Stromal cell of bone marrow (primary cell): ENCODE measurements at regions not wholly inside any gene's neighbourhood (a gene's known extent, or its start where the extent isn't known, plus 50 kb on each side); places are given as distances from the start of the nearest gene placed in this dataset.

Source experiments
- DNase-seq: peaks from one replicate; pipeline ENCODE4 v3.0.0-alpha.2; 2012; ENCODE audit warnings: low read depth

GRCh38 chr10:109200646-109201045, 722.7 kb downstream of the XPNPEP1 start:
- DNase-seq: no peak

- no peak for DNase-seq
Measured at GRCh38 chr10:109191823-109192222, 731.5 kb downstream of the XPNPEP1 start.

- no peak for DNase-seq
Measured at GRCh38 chr10:109191341-109191740, 732.0 kb downstream of the XPNPEP1 start.

GRCh38 chr10:109187677-109188076, 735.6 kb downstream of the XPNPEP1 start:
- no peak for DNase-seq

GRCh38 chr10:109183366-109183765, 739.9 kb downstream of the XPNPEP1 start:
- no peak for DNase-seq

GRCh38 chr10:109178591-109178990, 744.7 kb downstream of the XPNPEP1 start:
- DNase-seq: no peak

DNA sequence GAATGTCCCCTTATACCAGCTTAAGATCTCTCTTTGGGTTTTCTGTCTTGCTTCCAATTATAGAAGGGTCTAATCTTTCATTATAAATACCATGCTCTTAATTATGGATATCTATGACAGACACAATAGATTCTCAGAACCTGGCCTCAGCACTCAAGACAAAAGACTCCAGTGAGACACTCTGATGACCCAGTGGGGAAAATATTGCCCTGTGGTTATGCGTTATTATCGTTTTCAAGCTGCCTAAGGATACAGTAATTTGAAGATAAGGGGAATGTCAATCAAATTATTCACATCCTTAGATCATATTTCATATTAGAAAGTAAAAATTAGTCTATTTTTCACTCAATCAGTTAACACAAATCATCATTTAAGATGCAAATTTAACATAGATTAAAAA, 748.8 kb downstream of the XPNPEP1 start:
- no peak for DNase-seq

DNA sequence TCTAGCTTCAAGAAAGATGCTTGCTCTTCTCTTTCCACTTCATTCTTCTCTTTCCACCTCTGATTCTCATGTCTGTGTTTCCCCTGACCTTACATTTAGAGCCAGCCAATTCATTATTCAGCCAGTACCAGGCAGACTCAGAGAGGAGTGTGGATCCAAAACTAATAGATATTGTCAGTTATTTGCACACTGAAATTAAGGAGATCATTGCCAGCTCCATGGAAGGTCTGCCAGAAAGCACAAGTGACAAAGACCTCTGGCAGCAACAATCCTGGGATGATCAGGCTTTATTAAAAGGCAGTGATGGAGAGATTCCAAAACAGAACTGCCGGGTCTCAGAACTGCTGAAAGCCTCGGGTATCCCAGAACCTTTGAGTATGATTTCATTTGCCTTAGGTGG, 749.4 kb downstream of the XPNPEP1 start:
- no peak for DNase-seq

- no peak for DNase-seq
Measured at GRCh38 chr10:109173121-109173520, 750.2 kb downstream of the XPNPEP1 start.

GRCh38 chr10:109166935-109167334, 756.4 kb downstream of the XPNPEP1 start:
- DNase-seq: no peak

- DNase-seq: no peak
Measured at GRCh38 chr10:109159351-109159750, 764.0 kb downstream of the XPNPEP1 start.

GRCh38 chr10:109156396-109156795, 766.9 kb downstream of the XPNPEP1 start:
- no peak for DNase-seq

- no peak for DNase-seq
Measured at GRCh38 chr10:109149666-109150350, 773.5 kb downstream of the XPNPEP1 start.

DNA sequence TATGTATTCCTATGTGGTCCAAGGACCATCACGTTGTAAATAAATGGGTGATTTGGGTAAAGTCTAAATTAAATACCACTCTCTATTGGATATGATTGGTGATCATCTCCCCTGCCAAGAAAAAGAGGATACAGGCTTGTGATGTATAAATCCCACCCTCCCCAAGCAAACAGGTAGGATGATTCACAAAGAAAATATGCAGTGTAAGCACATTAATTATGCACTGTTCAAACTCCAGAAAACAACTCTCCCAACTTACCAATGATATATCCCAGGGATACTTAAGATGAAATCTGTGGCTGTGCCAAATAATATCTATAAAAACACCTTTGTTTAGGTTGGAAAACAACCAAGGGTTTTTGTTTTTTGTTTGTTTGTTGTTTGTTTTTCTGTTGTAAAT, 795.9 kb downstream of the XPNPEP1 start:
- no peak for DNase-seq

DNA sequence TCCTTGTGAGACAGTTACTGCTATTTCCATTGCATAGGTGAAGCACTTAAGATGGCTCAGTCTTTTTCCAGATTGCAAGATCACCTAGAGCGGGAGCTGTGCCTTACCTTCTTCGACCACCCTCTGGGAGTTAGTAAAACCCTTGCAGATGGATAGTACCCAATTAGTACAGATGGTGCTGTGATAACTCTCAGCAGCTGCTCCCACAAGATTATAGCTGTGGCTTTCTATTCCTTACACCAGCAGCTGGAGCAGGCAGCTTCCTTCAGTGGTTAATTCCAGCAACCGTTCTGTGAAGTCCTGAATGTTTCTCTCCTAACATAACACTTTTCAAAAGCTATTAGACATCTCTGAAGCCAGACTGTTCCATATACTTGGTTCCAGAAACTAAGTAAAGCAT, 796.8 kb downstream of the XPNPEP1 start:
- no peak for DNase-seq

DNA sequence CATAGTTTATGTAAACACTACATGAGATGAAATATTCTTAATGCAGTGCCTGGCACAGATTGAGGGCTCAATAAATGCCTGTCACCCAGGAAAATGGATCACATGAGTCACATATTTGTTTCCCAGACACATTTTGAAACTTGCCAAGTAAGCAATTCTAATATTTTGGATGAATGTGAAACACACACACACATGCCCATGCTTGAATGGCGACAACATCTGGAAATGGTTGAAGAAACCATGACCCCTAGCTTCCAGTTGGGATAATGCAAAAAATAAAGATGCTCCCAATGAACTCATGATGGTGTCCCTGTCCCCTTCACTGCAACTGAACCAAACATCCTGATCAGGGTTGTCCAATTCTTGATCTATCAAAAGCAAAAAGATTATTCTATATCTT, 797.3 kb downstream of the XPNPEP1 start:
- no peak for DNase-seq

- DNase-seq: no peak
Measured at GRCh38 chr10:109115179-109115578, 808.1 kb downstream of the XPNPEP1 start.

DNA sequence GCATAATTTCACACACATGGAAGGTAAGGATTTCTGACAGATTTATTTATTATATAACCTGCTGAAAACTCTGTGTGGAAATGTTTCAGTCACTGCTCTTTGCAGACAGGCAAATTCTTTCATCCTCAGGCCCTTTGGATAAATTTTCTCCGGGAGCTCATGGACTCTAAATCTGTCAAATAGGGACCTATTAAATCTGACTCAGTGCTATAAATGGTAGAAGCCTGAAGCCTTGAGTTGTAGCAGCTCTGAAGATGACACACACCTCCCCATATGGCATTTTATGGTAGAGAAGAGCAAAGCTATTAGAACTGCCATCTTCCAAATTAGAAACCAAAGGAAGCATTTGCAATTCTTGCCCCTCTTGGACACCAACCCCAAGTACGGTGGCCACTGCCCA, 808.7 kb downstream of the XPNPEP1 start:
- DNase-seq: no peak

DNA sequence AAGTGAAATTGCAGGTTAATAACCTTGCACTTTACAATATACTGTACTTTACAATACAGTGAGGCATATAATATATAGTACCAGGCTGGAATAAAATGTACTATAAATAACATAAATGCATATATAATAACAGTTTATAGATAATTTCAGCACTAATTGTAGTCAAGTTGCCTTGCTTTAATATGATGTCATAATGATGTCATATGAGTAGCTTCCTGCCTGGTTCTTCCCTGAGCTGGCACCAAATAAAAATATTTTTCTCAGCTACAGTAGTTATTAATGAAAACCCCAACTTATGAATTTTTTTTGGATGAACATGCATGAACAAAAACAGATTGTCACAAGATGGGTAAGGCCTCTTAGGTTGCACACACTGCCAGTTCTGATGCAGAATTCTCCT, 816.7 kb downstream of the XPNPEP1 start:
- DNase-seq: no peak

- DNase-seq: no peak
Measured at GRCh38 chr10:109105725-109106124, 817.6 kb downstream of the XPNPEP1 start.

GRCh38 chr10:109104806-109105205, 818.5 kb downstream of the XPNPEP1 start:
- no peak for DNase-seq

- DNase-seq: no peak
Measured at GRCh38 chr10:109103278-109103677, 820.0 kb downstream of the XPNPEP1 start.

- DNase-seq: no peak
Measured at GRCh38 chr10:109089779-109090178, 833.5 kb downstream of the XPNPEP1 start.

DNA sequence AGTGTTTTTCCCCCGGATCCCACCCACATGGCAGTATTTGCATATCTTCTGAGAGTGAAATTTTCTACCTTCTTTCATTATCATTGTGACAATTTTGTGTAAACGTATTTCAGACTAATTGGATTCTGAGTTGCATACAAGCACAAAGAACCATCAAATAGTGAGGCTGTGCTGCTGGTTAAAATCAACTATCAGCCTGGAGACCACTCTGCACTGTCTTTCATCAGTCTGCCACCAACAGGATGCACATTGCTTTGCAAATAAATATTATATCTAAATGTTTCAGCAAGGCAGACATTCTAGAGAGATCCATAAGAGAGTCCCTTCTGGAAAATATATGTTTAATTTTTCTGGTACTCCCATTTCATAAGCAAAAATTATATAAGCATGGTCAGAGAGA, 851.8 kb downstream of the XPNPEP1 start:
- no peak for DNase-seq

- no peak for DNase-seq
Measured at GRCh38 chr10:109070492-109070891, 852.8 kb downstream of the XPNPEP1 start.
